Choroid plexus epithelial cell (primary cell): ENCODE measurements at regions not wholly inside any gene's neighbourhood (a gene's known extent, or its start where the extent isn't known, plus 50 kb on each side); places are given as distances from the start of the nearest gene placed in this dataset.
"Not testable (repeated sequence)": the region's sequence is repeated elsewhere in the genome, so short reads cannot be mapped to it uniquely, and the experiment has no call there.

Source experiments
- DNase-seq: peaks from one replicate; pipeline ENCODE4 v3.0.0-alpha.2; 2010; ENCODE audit warnings: low read depth
- H3K4me3 ChIP-seq: 2 replicates; pipeline ENCODE4 v1.5.1; 2011; ENCODE audit warnings: low read depth, mild to moderate bottlenecking, control low read depth, low read length, moderate library complexity
- CTCF ChIP-seq: conservative IDR thresholded peaks from 2 replicates; pipeline ENCODE4 v1.5.1; 2011; ENCODE audit warnings: low read depth, mild to moderate bottlenecking, control low read depth, inconsistent platforms, low read length, moderate library complexity

- no peak overlapping the region for H3K4me3 ChIP-seq
- TF ChIP-seq CTCF: no peak
- DNase-seq: no peak
These were observed 250.4 kb downstream of the MAGEB5 start for GRCh38 chrX:26466387-26466786.

DNA sequence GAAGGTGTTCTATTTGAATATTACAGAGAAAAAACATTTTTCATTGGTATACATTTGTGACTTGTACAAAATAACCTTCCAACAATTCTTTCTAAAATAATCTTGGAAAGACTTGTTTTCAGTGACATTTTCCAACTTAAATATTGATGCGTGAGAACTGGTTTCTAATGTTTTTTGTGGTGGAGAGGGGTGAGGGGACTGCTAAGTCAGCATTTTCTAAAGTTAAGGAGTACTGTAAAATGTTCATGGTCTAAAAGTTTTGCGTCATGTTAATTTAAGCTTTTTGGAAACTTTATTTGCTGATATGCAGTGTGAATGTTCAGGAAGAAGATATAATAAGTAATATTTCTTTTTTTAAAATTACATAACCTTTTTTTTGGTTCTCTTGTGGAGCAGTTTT is 229.3 kb downstream of the MAGEB5 start:
- TF ChIP-seq CTCF: no peak
- DNase-seq: no peak
- no peak overlapping the region for H3K4me3 ChIP-seq

DNA sequence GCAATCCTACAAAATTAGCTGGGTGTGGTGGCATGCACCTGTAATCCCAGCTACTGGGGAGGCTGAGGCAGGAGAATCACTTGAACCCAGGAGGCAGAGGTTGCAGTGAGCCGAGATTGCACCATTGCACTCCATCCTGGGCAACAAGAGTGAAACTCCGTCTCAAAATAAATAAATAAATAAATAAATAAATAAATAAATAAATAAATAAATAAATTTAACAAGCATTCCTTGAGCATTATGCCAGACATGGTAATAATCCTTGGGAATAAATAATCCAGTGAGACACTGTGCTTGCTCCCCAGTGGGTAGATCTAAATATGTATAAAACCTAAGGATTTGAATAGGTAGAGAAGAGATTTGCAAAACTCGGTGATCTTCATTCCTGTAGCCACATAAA is 228.4 kb downstream of the MAGEB5 start:
- not testable (repeated sequence) for DNase-seq

DNA sequence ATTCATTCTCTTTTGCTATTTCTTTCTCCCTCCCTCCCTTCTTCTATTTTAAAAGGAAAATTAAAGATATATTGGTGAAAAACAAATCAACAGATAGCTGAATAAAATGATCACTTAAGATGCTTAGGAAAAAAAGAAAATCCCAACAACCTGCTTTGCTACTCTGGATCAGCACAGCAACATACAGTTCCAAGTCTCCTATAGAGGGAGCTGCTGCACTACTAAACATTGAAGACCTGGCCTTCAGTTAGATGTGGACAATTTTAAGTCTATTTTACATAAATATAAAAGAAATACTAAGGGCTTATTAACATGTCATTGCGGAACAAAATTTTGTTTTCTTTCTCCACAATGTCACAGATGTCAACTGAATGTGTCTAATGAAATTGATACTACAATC is 226.4 kb downstream of the MAGEB5 start:
- TF ChIP-seq CTCF: peak; percentile 61
- DNase-seq: peak; percentile 68
- H3K4me3 ChIP-seq: no peak overlapping the region

More for the DNA sequence above, 228.4 kb downstream of the MAGEB5 start:
- H3K4me3 ChIP-seq: not testable (repeated sequence)

GRCh38 chrX:26414534-26414933 is 198.6 kb downstream of the MAGEB5 start:
- no peak for DNase-seq
- no peak for TF ChIP-seq CTCF
- H3K4me3 ChIP-seq: no peak overlapping the region

- no peak for DNase-seq
- H3K4me3 ChIP-seq: no peak overlapping the region
- no peak for TF ChIP-seq CTCF
These were observed 195.1 kb downstream of the MAGEB5 start for GRCh38 chrX:26411045-26411444.

DNA sequence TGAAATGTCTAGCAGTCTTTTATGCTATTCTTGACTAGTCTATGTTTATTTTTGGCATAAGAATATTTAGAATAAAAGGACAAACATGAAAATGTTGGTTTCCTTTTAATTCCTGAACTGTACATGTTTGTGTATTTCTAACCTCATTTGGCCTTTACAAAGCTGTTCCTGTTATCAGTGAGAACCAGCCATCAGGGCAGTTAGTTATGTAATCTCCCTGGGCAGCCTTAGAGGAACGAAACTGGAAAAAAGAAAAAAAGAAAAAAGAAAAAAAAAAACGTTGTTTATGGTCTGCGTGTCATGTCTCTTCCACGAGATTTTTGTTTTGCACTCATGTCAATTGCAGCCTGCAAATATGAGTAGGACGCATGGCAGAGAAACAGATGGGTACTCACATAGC is 193.7 kb downstream of the MAGEB5 start:
- no peak for DNase-seq
- H3K4me3 ChIP-seq: no peak overlapping the region
- TF ChIP-seq CTCF: no peak

DNA sequence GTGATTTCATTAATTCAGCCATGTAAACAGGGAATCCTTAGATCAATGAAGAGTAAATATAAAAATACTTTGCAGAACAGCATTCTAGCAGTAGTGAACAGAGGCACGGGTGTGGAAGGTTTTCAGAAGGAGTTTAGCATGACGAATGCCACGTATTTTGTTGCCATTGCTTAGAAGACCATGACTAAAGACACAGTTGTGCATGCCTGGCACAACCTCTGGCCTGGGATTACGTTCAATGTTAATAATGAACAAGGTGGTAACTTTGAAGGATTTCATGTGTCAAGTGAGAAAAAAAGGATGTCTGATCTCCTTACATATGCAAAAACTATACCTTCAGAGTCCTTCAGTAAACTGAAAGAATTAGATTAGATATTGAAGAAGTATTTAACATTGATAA is 171.9 kb downstream of the MAGEB5 start:
- TF ChIP-seq CTCF: no peak
- DNase-seq: no peak
- no peak overlapping the region for H3K4me3 ChIP-seq
